GM10266 (cell line): ENCODE measurements at regions not wholly inside any gene's neighbourhood (a gene's known extent, or its start where the extent isn't known, plus 50 kb on each side); places are given as distances from the start of the nearest gene placed in this dataset.

Experiments
- DNase-seq: peaks from one replicate; pipeline ENCODE4 v3.0.0; 2012; ENCODE audit errors: extremely low spot score
- TF ChIP-seq, protein P1 (sequence below): IDR thresholded peaks from 2 replicates; pipeline ENCODE4 v1.5.1; 2012; ENCODE audit warnings: mild to moderate bottlenecking, low read depth; ENCODE audit not compliant: control insufficient read depth, insufficient read depth; ENCODE audit errors: missing control alignments

DNA sequence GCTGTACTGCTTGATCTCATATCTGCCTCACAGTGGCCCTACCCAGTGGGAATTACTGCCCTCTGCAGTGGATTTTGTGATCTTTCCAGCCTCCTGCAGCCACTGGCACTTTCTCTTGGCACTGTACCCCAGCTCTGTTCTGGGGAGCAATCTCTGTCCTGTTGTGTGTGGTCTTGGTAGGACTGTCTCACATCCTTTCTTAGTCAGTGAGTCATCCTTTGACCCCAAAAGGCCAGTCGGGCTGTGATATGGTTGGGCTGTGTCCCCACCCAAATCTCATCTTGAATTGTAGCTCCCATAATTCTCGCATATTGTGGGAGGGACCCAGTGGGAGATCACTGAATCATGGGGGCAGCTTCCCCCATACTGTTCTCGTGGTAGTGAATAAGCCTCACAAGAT, 133.3 kb upstream of the TPM1 start:
- no peak for DNase-seq
- TF ChIP-seq, protein P1, sequence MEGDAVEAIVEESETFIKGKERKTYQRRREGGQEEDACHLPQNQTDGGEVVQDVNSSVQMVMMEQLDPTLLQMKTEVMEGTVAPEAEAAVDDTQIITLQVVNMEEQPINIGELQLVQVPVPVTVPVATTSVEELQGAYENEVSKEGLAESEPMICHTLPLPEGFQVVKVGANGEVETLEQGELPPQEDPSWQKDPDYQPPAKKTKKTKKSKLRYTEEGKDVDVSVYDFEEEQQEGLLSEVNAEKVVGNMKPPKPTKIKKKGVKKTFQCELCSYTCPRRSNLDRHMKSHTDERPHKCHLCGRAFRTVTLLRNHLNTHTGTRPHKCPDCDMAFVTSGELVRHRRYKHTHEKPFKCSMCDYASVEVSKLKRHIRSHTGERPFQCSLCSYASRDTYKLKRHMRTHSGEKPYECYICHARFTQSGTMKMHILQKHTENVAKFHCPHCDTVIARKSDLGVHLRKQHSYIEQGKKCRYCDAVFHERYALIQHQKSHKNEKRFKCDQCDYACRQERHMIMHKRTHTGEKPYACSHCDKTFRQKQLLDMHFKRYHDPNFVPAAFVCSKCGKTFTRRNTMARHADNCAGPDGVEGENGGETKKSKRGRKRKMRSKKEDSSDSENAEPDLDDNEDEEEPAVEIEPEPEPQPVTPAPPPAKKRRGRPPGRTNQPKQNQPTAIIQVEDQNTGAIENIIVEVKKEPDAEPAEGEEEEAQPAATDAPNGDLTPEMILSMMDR, result no peak

DNA sequence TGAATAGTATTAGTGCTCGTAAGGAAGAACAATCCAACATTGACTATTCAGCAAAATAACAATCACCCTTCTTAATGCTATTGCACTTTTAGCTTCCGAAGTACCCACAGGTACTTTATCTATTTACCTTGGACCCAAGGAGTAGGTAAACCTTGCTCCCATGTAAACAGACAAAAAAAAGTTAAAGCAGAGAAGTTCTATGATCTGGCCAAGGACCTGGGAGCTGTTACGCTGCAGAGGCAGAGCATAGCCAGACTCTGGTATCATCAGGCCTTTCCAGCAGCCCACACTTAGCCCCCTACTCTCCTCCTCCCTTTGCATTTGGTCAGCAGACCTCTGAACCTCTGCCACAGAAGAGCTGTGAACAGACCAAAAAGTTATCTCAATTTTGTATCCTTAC, 130.3 kb upstream of the TPM1 start:
- TF ChIP-seq, protein P1, result no peak
- DNase-seq, result no peak

DNA sequence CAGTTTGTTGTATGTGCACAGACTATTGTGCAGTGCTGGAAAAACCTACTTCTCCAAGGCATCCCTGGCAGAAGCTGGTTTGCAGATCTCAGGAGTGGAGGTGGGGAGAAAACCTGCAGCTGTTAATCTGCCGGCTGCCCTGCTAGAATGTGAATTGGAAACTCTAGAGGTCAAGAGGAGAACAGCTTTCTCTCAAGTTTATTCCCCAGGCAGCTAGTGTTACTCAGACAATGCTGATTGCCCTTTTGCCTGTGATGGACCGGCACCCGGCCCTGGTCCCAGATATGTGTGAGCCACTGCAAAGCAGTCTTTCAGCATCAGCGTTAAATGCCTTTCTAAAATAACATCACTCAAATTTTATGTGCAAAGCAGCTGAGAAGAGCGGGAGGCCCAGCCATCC, 129.7 kb upstream of the TPM1 start:
- TF ChIP-seq, protein P1, result no peak

DNA sequence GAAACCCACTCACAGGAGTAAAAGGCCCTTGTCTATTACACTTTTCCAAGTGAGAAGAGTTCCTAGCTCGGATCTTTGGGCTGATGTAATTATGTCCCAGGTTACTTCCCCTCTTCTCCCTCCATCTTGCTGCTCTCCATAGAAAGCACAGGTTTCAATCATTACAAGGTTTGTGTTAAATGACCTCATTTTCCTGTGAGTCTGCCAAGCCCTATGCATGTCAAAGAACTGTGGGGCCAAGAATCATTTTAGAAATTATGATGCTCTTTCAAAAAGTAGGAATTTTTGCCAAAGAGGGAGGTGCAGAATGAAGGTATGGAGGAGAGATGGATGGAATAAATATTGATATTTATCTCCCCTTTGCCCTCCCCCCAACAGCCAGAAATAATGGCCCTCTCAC, 129.3 kb upstream of the TPM1 start:
- DNase-seq, result no peak
- TF ChIP-seq, protein P1, result no peak

More for the DNA sequence above, 129.7 kb upstream of the TPM1 start:
- DNase-seq, result no peak

DNA sequence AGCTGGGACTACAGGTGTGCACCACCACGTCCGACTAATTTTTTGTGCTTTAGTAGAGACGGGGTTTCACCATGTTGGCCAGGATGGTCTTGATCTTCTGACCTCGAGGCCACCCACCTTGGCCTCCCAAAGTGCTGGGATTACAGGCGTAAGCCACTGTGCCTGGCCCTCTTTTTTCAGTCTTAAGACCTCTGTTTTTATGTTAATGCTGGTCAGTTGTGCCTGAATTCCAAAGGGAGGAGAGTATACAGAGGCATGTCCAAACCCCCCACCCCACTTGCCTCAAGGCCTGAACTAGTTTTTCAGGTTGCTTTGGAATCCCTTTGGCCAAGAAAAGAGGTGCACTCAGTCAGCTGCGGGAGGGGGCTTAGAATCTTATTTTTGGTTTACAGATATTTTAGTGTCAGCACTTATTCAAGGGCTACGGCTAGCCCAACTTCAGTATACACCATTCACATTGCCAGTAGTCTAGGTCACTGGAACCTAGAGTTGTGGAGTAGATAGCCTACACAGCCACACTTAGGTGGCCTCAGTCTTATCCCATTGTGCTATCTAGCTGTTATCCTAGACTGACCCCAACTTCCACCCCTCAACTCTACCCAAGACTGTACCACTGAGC, 128.0 kb upstream of the TPM1 start:
- TF ChIP-seq, protein P1, result no peak
- DNase-seq, result no peak

DNA sequence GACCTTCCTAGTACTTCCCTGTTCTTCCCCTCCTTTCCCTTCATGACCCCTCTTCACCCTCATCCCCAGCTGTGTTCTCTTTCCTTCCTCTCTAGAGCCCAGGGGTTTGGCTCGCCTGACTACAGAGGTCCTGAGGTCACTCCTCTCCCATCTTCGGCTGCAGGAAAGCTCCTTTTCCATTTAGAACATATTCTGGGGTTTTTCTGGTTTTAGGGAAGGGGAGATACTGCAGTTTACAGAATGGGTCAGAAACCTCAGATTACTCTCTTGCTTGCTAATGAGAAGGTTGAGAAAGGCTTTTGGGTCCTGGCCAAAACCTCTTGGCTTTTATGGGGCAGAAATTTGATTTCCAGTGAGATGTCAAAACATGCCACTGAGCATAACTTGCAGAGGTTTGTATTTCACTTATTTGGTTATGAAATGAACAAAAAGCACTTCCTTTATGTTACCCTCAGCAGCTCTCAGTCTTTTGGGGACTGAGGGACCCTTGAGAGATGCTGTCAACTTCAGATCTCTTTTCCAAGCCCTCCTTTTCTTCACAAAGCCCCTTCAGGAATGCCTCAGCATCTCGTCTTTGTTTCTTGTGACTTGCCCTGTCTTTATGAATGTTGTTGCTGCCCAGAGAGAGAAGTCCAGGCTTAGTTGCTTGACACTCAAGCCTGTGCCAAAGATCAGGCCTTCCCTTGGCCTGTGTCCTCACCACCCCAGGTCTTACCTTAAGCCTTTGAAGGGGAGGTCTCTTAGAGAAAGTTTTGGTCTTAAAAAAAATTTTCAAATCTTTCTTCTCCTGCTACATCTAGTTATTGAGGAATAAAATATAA, 121.7 kb upstream of the TPM1 start:
- DNase-seq, result no peak
- TF ChIP-seq, protein P1, result no peak

DNA sequence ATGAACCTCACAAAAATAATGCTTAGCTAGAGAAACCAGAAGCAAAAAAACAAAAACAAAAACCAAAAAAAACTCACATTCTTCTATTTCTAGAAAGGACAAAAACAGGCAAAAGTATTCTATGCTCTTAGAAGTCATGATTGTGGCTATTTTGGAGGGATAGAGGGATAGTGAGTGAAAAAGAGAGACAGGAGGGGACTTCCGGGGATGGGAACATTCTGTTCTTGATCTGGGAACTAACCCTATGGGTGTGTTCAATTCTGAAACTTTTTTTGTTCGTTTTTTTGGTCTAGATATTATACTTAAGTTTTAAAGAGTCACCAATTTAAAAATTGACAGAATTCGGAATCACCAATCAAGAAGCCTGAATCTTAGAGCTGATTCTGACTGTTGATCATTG, 120.0 kb upstream of the TPM1 start:
- DNase-seq, result no peak
- TF ChIP-seq, protein P1, result no peak
